ENCODE measurements at regions not wholly inside any gene's neighbourhood (a gene's known extent, or its start where the extent isn't known, plus 50 kb on each side); places are given as distances from the start of the nearest gene placed in this dataset.
"Not testable (repeated sequence)": the region's sequence is repeated elsewhere in the genome, so short reads cannot be mapped to it uniquely, and the experiment has no call there.

DNA sequence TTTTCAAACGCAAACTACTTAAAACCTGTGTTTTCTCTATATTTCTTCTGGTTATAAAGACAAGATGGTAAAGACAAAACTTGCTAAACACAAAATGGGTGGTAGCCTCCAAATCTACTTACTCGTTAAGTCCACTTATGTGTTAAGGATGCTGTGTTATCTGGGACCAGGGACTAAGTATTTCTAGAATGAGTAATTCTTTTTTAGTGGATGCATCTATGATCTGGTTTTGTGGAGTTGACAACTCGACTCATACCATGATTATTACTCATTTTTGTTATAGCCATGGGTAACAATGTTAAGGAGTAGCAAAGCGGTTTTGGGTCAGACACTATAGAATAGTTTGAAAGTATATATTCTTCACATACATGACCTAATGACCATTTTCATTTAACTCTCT, 239.5 kb upstream of the FOXP2 start:
- no peak for DNase-seq (ENCODE audit: low read depth in 6 of 9, low spot score in 9 of 9)
- no peak overlapping the region for H3K4me3 ChIP-seq (ENCODE audit: low read length in 2 of 2)
- no peaks in the 10 kb centered on the region for H3K36me3 ChIP-seq (ENCODE audit: control insufficient read depth in 2 of 2, insufficient read depth in 2 of 2, low read length in 1 of 2)
- H3K27me3 ChIP-seq (ENCODE audit: control insufficient read depth in 2 of 2, insufficient read depth in 1 of 2, low read length in 1 of 2), result no peaks in the 10 kb centered on the region
- 88% methylated on average over 4 of the region's 4 CpGs for WGBS
- H3K4me1 ChIP-seq (ENCODE audit: control insufficient read depth in 2 of 2, insufficient read depth in 2 of 2, low read length in 2 of 2), result no peaks in the 10 kb centered on the region
- no peak overlapping the region for H3K27ac ChIP-seq (ENCODE audit: low read depth in 1 of 2, low read length in 1 of 2)
- H3K9me3 ChIP-seq (ENCODE audit: control insufficient read depth in 2 of 2, insufficient read depth in 1 of 2, low read length in 1 of 2), result no peaks in the 10 kb centered on the region

DNA sequence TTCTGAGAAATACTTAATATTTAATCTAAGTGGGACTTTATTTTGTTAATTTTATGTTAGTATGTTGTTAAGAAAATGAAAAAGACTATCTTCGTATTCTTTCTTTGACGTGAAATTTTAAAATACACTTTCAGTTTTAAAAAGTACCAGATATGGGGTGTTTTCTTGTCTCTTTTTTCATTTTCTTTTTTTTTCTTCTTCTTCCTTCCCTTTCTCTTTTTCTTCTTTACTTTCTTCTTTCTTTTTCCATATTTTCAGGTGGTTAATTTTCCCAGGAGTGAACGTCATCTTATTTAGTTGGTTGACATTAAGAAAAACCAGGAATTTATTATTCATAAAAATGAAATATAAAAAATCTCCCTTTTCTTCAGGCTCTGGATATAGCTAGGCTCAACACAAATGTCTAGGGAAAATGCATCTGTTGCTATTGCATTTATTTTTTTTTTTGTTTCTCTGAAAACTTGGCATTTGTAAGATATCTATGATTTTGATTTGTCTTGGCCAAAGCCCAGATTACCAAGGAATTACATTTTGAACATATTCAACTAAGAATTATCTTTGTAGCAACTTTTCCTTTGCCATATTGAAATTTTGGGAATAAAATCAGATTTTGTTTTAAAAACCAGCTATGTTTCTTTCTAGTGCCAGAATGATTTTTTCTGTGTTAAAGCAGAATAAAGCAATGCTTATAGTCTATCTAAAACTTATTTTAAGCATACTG, 241.3 kb upstream of the FOXP2 start:
- H3K9me3 ChIP-seq (ENCODE audit: control insufficient read depth in 2 of 2, insufficient read depth in 1 of 2, low read length in 1 of 2), result no peaks in the 10 kb centered on the region
- no peaks in the 10 kb centered on the region for H3K36me3 ChIP-seq (ENCODE audit: control insufficient read depth in 2 of 2, insufficient read depth in 2 of 2, low read length in 1 of 2)
- H3K4me3 ChIP-seq (ENCODE audit: low read length in 2 of 2), result no peak overlapping the region
- WGBS, result 95% methylated on average over 3 of the region's 3 CpGs
- no peak overlapping the region for H3K27ac ChIP-seq (ENCODE audit: low read depth in 1 of 2, low read length in 1 of 2)
- no peaks in the 10 kb centered on the region for H3K27me3 ChIP-seq (ENCODE audit: control insufficient read depth in 2 of 2, insufficient read depth in 1 of 2, low read length in 1 of 2)
- no peak for DNase-seq (ENCODE audit: low read depth in 6 of 9, low spot score in 9 of 9)
- H3K4me1 ChIP-seq (ENCODE audit: control insufficient read depth in 2 of 2, insufficient read depth in 2 of 2, low read length in 2 of 2), result no peaks in the 10 kb centered on the region

- WGBS, result 97% methylated on average over 2 of the region's 2 CpGs
- H3K36me3 ChIP-seq (ENCODE audit: control insufficient read depth in 2 of 2, insufficient read depth in 2 of 2, low read length in 1 of 2); H3K27me3 ChIP-seq (ENCODE audit: control insufficient read depth in 2 of 2, insufficient read depth in 1 of 2, low read length in 1 of 2); H3K27ac ChIP-seq (ENCODE audit: low read depth in 1 of 2, low read length in 1 of 2); H3K4me3 ChIP-seq (ENCODE audit: low read length in 2 of 2); H3K4me1 ChIP-seq (ENCODE audit: control insufficient read depth in 2 of 2, insufficient read depth in 2 of 2, low read length in 2 of 2); H3K9me3 ChIP-seq (ENCODE audit: control insufficient read depth in 2 of 2, insufficient read depth in 1 of 2, low read length in 1 of 2); DNase-seq (ENCODE audit: low read depth in 6 of 9, low spot score in 9 of 9): not testable (repeated sequence)
These were observed 245.2 kb upstream of the FOXP2 start for GRCh38 chr7:114169389-114169788.

- no peaks in the 10 kb centered on the region for H3K9me3 ChIP-seq (ENCODE audit: control insufficient read depth in 2 of 2, insufficient read depth in 1 of 2, low read length in 1 of 2)
- no peak for DNase-seq (ENCODE audit: low read depth in 6 of 9, low spot score in 9 of 9)
- H3K36me3 ChIP-seq (ENCODE audit: control insufficient read depth in 2 of 2, insufficient read depth in 2 of 2, low read length in 1 of 2), result no peaks in the 10 kb centered on the region
- H3K27me3 ChIP-seq (ENCODE audit: control insufficient read depth in 2 of 2, insufficient read depth in 1 of 2, low read length in 1 of 2), result no peaks in the 10 kb centered on the region
- H3K4me1 ChIP-seq (ENCODE audit: control insufficient read depth in 2 of 2, insufficient read depth in 2 of 2, low read length in 2 of 2), result no peaks in the 10 kb centered on the region
- no peak overlapping the region for H3K27ac ChIP-seq (ENCODE audit: low read depth in 1 of 2, low read length in 1 of 2)
- no peak overlapping the region for H3K4me3 ChIP-seq (ENCODE audit: low read length in 2 of 2)
- WGBS, result 87% methylated on average over 2 of the region's 2 CpGs
These were observed 242.1 kb upstream of the PPP1R3A start for GRCh38 chr7:114160925-114161324.

DNA sequence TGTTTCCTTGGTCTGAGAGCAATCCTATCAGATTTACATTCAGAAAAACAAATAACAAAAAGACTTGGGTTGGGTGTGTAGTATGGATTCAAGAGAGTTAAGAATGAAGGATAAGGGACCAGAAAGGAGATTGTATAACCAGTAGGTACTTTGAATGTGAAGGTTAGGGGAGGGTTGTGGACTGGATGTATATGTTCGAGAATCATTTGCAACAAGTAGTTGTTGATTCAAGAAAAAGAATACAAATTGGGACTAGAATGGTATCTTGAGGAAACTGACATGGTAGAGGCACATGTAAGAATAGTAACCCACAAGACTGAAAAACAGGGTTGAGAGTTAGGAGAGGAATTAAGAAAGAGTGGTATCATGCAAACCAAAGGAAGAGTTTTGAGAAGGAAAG, 240.0 kb upstream of the PPP1R3A start:
- no peak for DNase-seq (ENCODE audit: low read depth in 6 of 9, low spot score in 9 of 9)
- no peaks in the 10 kb centered on the region for H3K27me3 ChIP-seq (ENCODE audit: control insufficient read depth in 2 of 2, insufficient read depth in 1 of 2, low read length in 1 of 2)
- no peaks in the 10 kb centered on the region for H3K9me3 ChIP-seq (ENCODE audit: control insufficient read depth in 2 of 2, insufficient read depth in 1 of 2, low read length in 1 of 2)
- no peak overlapping the region for H3K27ac ChIP-seq (ENCODE audit: low read depth in 1 of 2, low read length in 1 of 2)
- no peaks in the 10 kb centered on the region for H3K36me3 ChIP-seq (ENCODE audit: control insufficient read depth in 2 of 2, insufficient read depth in 2 of 2, low read length in 1 of 2)
- H3K4me3 ChIP-seq (ENCODE audit: low read length in 2 of 2), result no peak overlapping the region
- 94% methylated on average over 1 of the region's 1 CpG for WGBS
- no peaks in the 10 kb centered on the region for H3K4me1 ChIP-seq (ENCODE audit: control insufficient read depth in 2 of 2, insufficient read depth in 2 of 2, low read length in 2 of 2)

DNA sequence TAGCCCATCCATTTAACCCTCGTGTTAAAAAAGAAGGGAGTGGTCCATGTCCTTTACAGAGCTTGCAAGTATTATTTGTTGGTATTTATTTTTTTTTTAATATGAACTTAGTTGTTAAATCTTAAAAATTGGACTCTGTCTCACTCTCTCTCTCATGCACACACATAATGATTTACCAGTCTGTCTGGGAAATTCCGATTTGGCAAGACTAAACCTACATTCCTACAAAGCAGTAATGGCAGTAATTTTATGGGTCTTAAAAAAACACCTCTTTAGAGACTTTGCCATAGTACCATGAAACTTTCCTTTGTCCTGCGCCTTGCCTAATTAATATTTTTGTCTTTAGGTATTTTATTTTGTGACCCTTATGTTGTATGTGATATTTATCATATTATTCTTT, 239.5 kb upstream of the PPP1R3A start:
- no peak for DNase-seq (ENCODE audit: low read depth in 6 of 9, low spot score in 9 of 9)
- Histone ChIP-seq H3K9me3 (ENCODE audit: control insufficient read depth in 2 of 2, insufficient read depth in 1 of 2, low read length in 1 of 2) (no peaks in the 10 kb centered on the region), H3K36me3 (ENCODE audit: control insufficient read depth in 2 of 2, insufficient read depth in 2 of 2, low read length in 1 of 2) (no peaks in the 10 kb centered on the region), H3K27ac (ENCODE audit: low read depth in 1 of 2, low read length in 1 of 2) (no peak overlapping the region), H3K27me3 (ENCODE audit: control insufficient read depth in 2 of 2, insufficient read depth in 1 of 2, low read length in 1 of 2) (no peaks in the 10 kb centered on the region), H3K4me3 (ENCODE audit: low read length in 2 of 2) (no peak overlapping the region), H3K4me1 (ENCODE audit: control insufficient read depth in 2 of 2, insufficient read depth in 2 of 2, low read length in 2 of 2) (no peaks in the 10 kb centered on the region)
- 96% methylated on average over 3 of the region's 3 CpGs for WGBS

DNA sequence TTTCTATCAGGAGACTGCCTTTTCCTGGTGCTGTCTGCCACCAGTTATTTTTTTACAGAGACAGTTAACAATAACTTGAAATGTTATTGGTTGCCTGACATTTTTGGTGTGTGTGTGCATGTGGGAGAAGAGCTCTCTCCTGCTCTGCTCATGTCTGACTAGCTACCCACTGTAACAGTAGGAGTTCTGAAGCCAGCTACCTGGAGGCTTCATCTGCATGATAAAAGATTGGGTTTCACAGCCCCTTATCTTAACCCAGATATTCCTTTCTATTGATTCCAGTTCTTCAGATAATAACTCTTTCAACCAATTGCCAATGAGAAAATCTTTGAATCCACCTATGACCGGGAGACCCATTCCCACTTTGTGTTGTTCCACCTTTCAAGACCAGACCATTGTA, 237.4 kb upstream of the PPP1R3A start:
- DNase-seq (ENCODE audit: low read depth in 6 of 9, low spot score in 9 of 9), result no peak

DNA sequence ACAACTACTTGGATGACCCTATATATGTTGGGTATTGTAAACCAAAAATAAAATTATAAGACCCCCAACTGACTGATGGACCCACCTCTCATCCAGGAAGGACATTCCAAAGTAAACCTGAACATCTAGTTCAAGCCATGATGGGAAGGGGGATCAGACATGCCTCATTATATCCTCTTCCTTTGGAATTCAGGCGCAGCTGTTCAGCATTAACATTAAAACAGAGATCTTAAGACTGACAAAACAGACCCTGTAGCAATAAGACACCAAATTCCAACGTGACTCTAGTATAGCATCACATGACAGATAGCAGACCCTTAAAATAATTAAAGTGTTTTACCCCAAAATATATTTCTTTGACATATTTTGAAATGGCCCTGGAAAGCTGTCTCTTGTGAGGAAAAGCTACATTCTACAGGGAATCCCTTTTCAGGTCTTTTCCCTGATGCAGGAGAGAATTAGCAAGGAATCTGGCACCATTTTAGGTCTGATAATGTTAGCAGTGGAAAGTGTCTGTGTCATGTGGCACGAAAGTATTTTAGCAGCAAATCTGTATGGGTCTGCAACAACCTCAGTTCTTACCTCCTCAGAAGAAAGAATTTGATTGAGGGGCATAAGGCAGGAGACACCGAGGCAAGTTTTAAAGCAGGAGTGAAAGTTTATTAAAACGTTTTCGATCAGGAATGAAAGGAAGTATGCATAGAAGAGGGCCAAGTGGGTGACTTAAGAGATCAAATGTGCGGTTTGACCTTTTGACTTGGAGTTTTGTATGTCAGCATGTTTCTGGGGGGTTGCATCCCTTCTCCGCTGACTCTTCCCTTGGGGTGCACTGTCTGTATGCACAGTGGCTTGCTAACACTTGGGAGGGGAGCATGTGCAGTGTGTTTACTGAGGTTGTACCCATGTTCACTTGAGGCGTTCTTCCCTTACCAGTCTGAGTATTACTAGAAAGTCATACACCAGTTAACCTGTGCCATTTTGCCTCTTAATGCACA, 236.6 kb upstream of the PPP1R3A start:
- Histone ChIP-seq H3K4me3 (ENCODE audit: low read length in 2 of 2) (no peak overlapping the region), H3K27me3 (ENCODE audit: control insufficient read depth in 2 of 2, insufficient read depth in 1 of 2, low read length in 1 of 2) (no peaks in the 10 kb centered on the region), H3K27ac (ENCODE audit: low read depth in 1 of 2, low read length in 1 of 2) (no peak overlapping the region), H3K9me3 (ENCODE audit: control insufficient read depth in 2 of 2, insufficient read depth in 1 of 2, low read length in 1 of 2) (no peaks in the 10 kb centered on the region), H3K36me3 (ENCODE audit: control insufficient read depth in 2 of 2, insufficient read depth in 2 of 2, low read length in 1 of 2) (no peaks in the 10 kb centered on the region), H3K4me1 (ENCODE audit: control insufficient read depth in 2 of 2, insufficient read depth in 2 of 2, low read length in 2 of 2) (no peaks in the 10 kb centered on the region)
- WGBS, result 90% methylated on average over 9 of the region's 9 CpGs
- no peak for DNase-seq (ENCODE audit: low read depth in 6 of 9, low spot score in 9 of 9)

More for the DNA sequence above, 237.4 kb upstream of the PPP1R3A start:
- Histone ChIP-seq H3K9me3 (ENCODE audit: control insufficient read depth in 2 of 2, insufficient read depth in 1 of 2, low read length in 1 of 2) (no peaks in the 10 kb centered on the region), H3K36me3 (ENCODE audit: control insufficient read depth in 2 of 2, insufficient read depth in 2 of 2, low read length in 1 of 2) (no peaks in the 10 kb centered on the region), H3K4me3 (ENCODE audit: low read length in 2 of 2) (no peak overlapping the region), H3K27me3 (ENCODE audit: control insufficient read depth in 2 of 2, insufficient read depth in 1 of 2, low read length in 1 of 2) (no peaks in the 10 kb centered on the region), H3K4me1 (ENCODE audit: control insufficient read depth in 2 of 2, insufficient read depth in 2 of 2, low read length in 2 of 2) (no peaks in the 10 kb centered on the region), H3K27ac (ENCODE audit: low read depth in 1 of 2, low read length in 1 of 2) (no peak overlapping the region)
- WGBS, result 0% methylated on average over 1 of the region's 1 CpG

DNA sequence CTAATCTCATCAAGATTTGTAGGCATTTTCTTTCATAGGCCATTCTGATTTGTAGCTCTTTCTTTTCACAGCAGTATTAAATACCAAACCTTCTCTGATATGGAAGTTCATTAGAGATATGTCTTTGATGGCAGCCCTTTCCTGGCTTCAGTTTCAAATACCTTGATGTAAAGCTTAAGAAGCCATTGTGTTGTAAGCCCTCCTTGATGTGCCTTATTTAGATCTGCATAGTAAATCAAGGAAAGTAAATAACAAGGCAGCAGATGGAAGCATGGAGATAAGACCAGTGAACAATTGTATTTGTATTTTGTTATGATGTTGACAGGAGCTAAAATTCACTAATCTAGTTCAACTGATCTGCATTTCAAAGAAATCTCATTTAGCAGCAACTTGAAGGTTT, 234.9 kb upstream of the PPP1R3A start:
- no peaks in the 10 kb centered on the region for H3K4me1 ChIP-seq (ENCODE audit: control insufficient read depth in 2 of 2, insufficient read depth in 2 of 2, low read length in 2 of 2)
- H3K4me3 ChIP-seq (ENCODE audit: low read length in 2 of 2), result no peak overlapping the region
- no peaks in the 10 kb centered on the region for H3K9me3 ChIP-seq (ENCODE audit: control insufficient read depth in 2 of 2, insufficient read depth in 1 of 2, low read length in 1 of 2)
- no peak overlapping the region for H3K27ac ChIP-seq (ENCODE audit: low read depth in 1 of 2, low read length in 1 of 2)
- H3K36me3 ChIP-seq (ENCODE audit: control insufficient read depth in 2 of 2, insufficient read depth in 2 of 2, low read length in 1 of 2), result no peaks in the 10 kb centered on the region
- H3K27me3 ChIP-seq (ENCODE audit: control insufficient read depth in 2 of 2, insufficient read depth in 1 of 2, low read length in 1 of 2), result no peaks in the 10 kb centered on the region
- no peak for DNase-seq (ENCODE audit: low read depth in 6 of 9, low spot score in 9 of 9)
